HCT116 (cell line): ENCODE measurements at regions not wholly inside any gene's neighbourhood (a gene's known extent, or its start where the extent isn't known, plus 50 kb on each side); places are given as distances from the start of the nearest gene placed in this dataset.

Experiments
- ATAC-seq: fragments of 200-7000 bp; cut with Tn5 transposase; 2 replicates; pipeline ENCODE4 v1.9.1; 2020; ENCODE audit warnings: mild to moderate bottlenecking, moderate library complexity
- BruUV-seq: library from RNA; stranded (reverse); fragments of 400-500 nt; replicated peaks from 2 replicates; lab custom pipeline; 2021; lab: Mats Ljungman, UMichigan
- CTCF ChIA-PET: fragments of 300-600 bp; sonication (Branson Sonifier 250); formaldehyde crosslinking; loops from one replicate; lab custom pipeline; 2021; ENCODE audit warnings: antibody characterized with exemption; lab: Charles Lee
- POLR2A ChIA-PET: fragments of 300-600, 350-600 bp; sonication (Branson Sonifier 250); formaldehyde crosslinking; loops from one replicate; lab custom pipeline; 2021; ENCODE audit warnings: antibody characterized with exemption; lab: Charles Lee
- RAD21 ChIA-PET, 2 experiments: fragments of 300-600 bp; sonication (Branson Sonifier 250); formaldehyde crosslinking; loops; one replicate each; lab custom pipeline; 2023; ENCODE audit warnings: low total read pairs in 2 of 2; ENCODE audit not compliant: uncharacterized antibody in 2 of 2, unreplicated experiment in 2 of 2, low non-redundant PET in 1 of 2; lab: Charles Lee
- DNase-seq: peaks from one replicate; pipeline ENCODE4 v3.0.0-alpha.2; 2010; ENCODE audit warnings: low read depth, low spot score
- H2AFZ ChIP-seq: fragments of 200-600 bp; shearing (Covaris generic), sonication (generic); 2 replicates; pipeline ENCODE4 v1.6.1; 2017; ENCODE audit warnings: low read depth, mixed run types, mixed read lengths, antibody characterized with exemption, low read length; ENCODE audit not compliant: poor library complexity, severe bottlenecking
- H3K27ac ChIP-seq: 2 replicates; pipeline ENCODE4 v1.5.1; 2012; ENCODE audit warnings: low read depth, low read length
- H3K27me3 ChIP-seq: fragments of 200-600 bp; sonication (generic); 2 replicates; pipeline ENCODE4 v1.6.1; 2016; ENCODE audit warnings: mixed run types, low read length, mixed read lengths; ENCODE audit not compliant: insufficient read depth
- H3K36me3 ChIP-seq, 2 experiments: fragments of 200-500 bp in 1 of 2; fragments of 200-600 bp in 1 of 2; sonication (Bioruptor generic) in 1 of 2; sonication (generic) in 1 of 2; 2 replicates each; pipeline versions ENCODE4 v1.5.1 to v1.6.1; 2014 to 2016; ENCODE audit warnings: low read length in 2 of 2, inconsistent platforms in 1 of 2, mixed read lengths in 1 of 2, mixed run types in 1 of 2; ENCODE audit not compliant: insufficient read depth in 2 of 2, control insufficient read depth in 1 of 2
- H3K4me1 ChIP-seq, 2 experiments: fragments of 200-600 bp in 1 of 2; sonication (generic) in 1 of 2; 2 replicates each; pipeline versions ENCODE4 v1.5.1 to v1.6.1; 2012 to 2017; ENCODE audit warnings: low read length in 2 of 2, inconsistent platforms in 1 of 2, mild to moderate bottlenecking in 1 of 2, mixed read lengths in 1 of 2, mixed run types in 1 of 2, moderate library complexity in 1 of 2; ENCODE audit not compliant: insufficient read depth in 2 of 2, control insufficient read depth in 1 of 2
- H3K4me2 ChIP-seq: fragments of 200-600 bp; sonication (generic); 2 replicates; pipeline ENCODE4 v1.6.1; 2017; ENCODE audit warnings: mixed run types, low read length, mixed read lengths
- H3K4me3 ChIP-seq, 2 experiments: fragments of 200-600 bp in 1 of 2; sonication (generic) in 1 of 2; replicated peaks in 1 of 2; 2 replicates each; pipeline ENCODE4 v1.5.1; 2011 to 2016; ENCODE audit warnings: low read length in 2 of 2, control low read depth in 1 of 2, low read depth in 1 of 2, mild to moderate bottlenecking in 1 of 2, mixed read lengths in 1 of 2, mixed run types in 1 of 2
- H3K79me2 ChIP-seq: fragments of 200-600 bp; sonication (generic); 2 replicates; pipeline ENCODE4 v1.6.1; 2017; ENCODE audit warnings: mild to moderate bottlenecking, mixed run types, low read length, moderate library complexity, mixed read lengths; ENCODE audit not compliant: insufficient read depth
- H3K9ac ChIP-seq: fragments of 200-600 bp; sonication (generic); 2 replicates; pipeline ENCODE4 v1.6.1; 2016; ENCODE audit warnings: low read length, mixed read lengths
- H3K9me2 ChIP-seq: fragments of 200-600 bp; sonication (generic), shearing (Covaris generic); 2 replicates; pipeline ENCODE4 v1.6.1; 2017; ENCODE audit warnings: mixed run types, mild to moderate bottlenecking, moderate library complexity; ENCODE audit not compliant: insufficient read depth
- H3K9me3 ChIP-seq, 2 experiments: fragments of 200-500 bp in 1 of 2; fragments of 200-600 bp in 1 of 2; sonication (Bioruptor generic) in 1 of 2; sonication (generic) in 1 of 2; 2 replicates each; pipeline ENCODE4 v1.6.1; 2014 to 2017; ENCODE audit warnings: low read length in 2 of 2, mixed read lengths in 2 of 2, inconsistent platforms in 1 of 2, low read depth in 1 of 2, mild to moderate bottlenecking in 1 of 2, mixed run types in 1 of 2, moderate library complexity in 1 of 2; ENCODE audit not compliant: control insufficient read depth in 1 of 2, insufficient read depth in 1 of 2
- H4K20me1 ChIP-seq: fragments of 200-600 bp; sonication (generic), shearing (Covaris generic); 2 replicates; pipeline ENCODE4 v1.6.1; 2017; ENCODE audit warnings: mixed run types, mild to moderate bottlenecking, moderate library complexity; ENCODE audit not compliant: insufficient read depth
- ATF3 ChIP-seq: IDR thresholded peaks from 2 replicates; pipeline ENCODE4 v1.6.1; 2012
- EZH2 ChIP-seq: fragments of 200-600 bp; sonication (generic); IDR thresholded peaks from 2 replicates; pipeline ENCODE4 v1.6.1; 2017; ENCODE audit warnings: antibody characterized with exemption, mixed run types
- FOSL1 ChIP-seq: IDR thresholded peaks from 2 replicates; pipeline ENCODE4 v1.6.1; 2012; ENCODE audit warnings: low read depth
- POLR2A ChIP-seq: IDR thresholded peaks from 2 replicates; pipeline ENCODE4 v1.7.0; 2011; ENCODE audit warnings: borderline replicate concordance; ENCODE audit not compliant: insufficient read depth, insufficient read length; ENCODE audit errors: extremely low read depth
- POLR2AphosphoS5 ChIP-seq: IDR thresholded peaks from 2 replicates; pipeline ENCODE4 v1.6.1; 2011; ENCODE audit warnings: mild to moderate bottlenecking, low read depth, low read length, moderate library complexity
- RAD21 ChIP-seq: IDR thresholded peaks from 2 replicates; pipeline ENCODE4 v1.6.1; 2012; ENCODE audit warnings: low read depth, mild to moderate bottlenecking
- SIN3A ChIP-seq: IDR thresholded peaks from 2 replicates; pipeline ENCODE4 v1.6.1; 2012; ENCODE audit warnings: low read depth
- SP1 ChIP-seq: IDR thresholded peaks from 2 replicates; pipeline ENCODE4 v1.6.1; 2012; ENCODE audit warnings: low read depth
- SRF ChIP-seq: IDR thresholded peaks from 2 replicates; pipeline ENCODE4 v1.6.1; 2012; ENCODE audit warnings: low read depth
- TCF7L2 ChIP-seq: IDR thresholded peaks from 2 replicates; pipeline ENCODE4 v1.7.0; 2011; ENCODE audit warnings: borderline replicate concordance, inconsistent platforms; ENCODE audit not compliant: insufficient read depth, insufficient read length; ENCODE audit errors: extremely low read depth
- YY1 ChIP-seq: IDR thresholded peaks from 2 replicates; pipeline ENCODE4 v1.6.1; 2011; ENCODE audit warnings: low read length, low read depth, moderate library complexity, mild to moderate bottlenecking; ENCODE audit not compliant: insufficient replicate concordance; ENCODE audit errors: extremely low read depth
- ZBTB33 ChIP-seq: IDR thresholded peaks from 2 replicates; pipeline ENCODE4 v1.6.1; 2011; ENCODE audit warnings: mild to moderate bottlenecking, low read length, moderate library complexity; ENCODE audit not compliant: insufficient replicate concordance; ENCODE audit errors: extremely low read depth
- intact Hi-C: fragments of 100-400 bp; cut with micrococcal nuclease; formaldehyde crosslinking; loops from 2 replicates; pipeline ENCODE4 v1.10.0; 2022

- POLR2A ChIA-PET: no interaction called here
- no peak for DNase-seq
- intact Hi-C loops: no loop called here
These were observed 226.0 kb downstream of the KLF13 start for GRCh38 chr15:31552482-31553099.

More at GRCh38 chr15:31552482-31553099, 226.0 kb downstream of the KLF13 start:
- Histone ChIP-seq H3K9me2 (no peaks in the 10 kb centered on the region), H3K4me3 (no peak overlapping the region), H2AFZ (no peak overlapping the region), H3K36me3 (no peaks in the 10 kb centered on the region), H3K79me2 (no peaks in the 10 kb centered on the region), H3K4me1 (no peaks in the 10 kb centered on the region), H3K9me3 (no peaks in the 10 kb centered on the region), H3K4me2 (no peak overlapping the region), H3K9ac (no peak overlapping the region), H3K27me3 (no peaks in the 10 kb centered on the region), H3K27ac (no peak overlapping the region), H4K20me1 (no peaks in the 10 kb centered on the region)
- ChIA-PET CTCF (no interaction called here), RAD21 (no interaction called here)
- BruUV-seq: no TSS peak
- ATAC-seq: no peak
- TF ChIP-seq YY1 (no peak), SP1 (no peak), POLR2AphosphoS5 (no peak), SIN3A (no peak), TCF7L2 (no peak), ATF3 (no peak), ZBTB33 (no peak), POLR2A (no peak), FOSL1 (no peak), SRF (no peak), EZH2 (no peak), RAD21 (no peak)
